ENCODE measurements at regions not wholly inside any gene's neighbourhood (a gene's known extent, or its start where the extent isn't known, plus 50 kb on each side); places are given as distances from the start of the nearest gene placed in this dataset.
A peak's percentile ranks its signal among the peaks of the same experiment; 100 is the strongest.
"Not testable (repeated sequence)": the region's sequence is repeated elsewhere in the genome, so short reads cannot be mapped to it uniquely, and the experiment has no call there.

DNA sequence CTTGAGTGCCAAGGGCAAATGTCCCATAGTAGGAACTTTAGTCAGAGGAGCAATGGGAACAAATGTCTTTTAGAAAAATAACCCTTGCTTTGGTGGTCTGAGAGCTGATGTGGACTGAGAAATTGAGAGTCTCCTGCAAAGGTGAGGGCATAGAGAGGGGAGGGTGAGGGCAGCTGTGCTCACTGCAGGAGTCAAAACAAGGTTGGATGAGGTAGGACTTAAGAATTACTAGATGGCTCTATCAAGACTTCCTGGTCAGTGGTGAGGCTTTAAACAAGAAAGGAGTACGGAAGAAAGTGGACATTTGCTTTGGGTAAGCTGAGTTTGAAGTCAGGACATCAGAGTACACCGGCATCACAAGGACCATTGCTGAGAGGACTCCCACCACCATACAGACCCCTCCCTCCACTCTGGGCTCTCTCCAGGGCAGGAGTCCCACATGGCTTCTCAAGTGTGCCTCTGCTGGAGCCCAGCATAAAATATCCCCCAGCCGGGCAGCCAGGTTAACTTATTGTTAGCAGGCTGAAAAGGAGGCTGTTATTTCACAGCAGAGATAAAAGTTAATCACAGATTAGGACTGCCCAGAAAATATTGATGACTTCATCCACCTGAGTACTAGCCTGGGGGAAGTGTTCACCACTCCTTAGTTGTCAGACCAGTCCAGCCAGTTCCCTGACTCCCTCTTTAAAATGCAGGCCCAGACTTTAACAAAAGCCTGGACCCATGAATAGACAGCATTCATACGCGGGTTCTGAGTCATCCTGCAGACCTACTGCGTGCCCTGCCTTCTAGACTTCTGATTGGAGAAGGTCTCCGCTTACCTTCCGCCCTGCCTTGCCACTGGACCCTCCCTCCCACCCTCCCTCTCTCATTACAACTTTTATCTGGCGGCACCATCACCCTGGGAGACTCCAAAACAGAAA, 167.2 kb downstream of the BCL2L11 start:
- DNase-seq, result not testable (repeated sequence)

DNA sequence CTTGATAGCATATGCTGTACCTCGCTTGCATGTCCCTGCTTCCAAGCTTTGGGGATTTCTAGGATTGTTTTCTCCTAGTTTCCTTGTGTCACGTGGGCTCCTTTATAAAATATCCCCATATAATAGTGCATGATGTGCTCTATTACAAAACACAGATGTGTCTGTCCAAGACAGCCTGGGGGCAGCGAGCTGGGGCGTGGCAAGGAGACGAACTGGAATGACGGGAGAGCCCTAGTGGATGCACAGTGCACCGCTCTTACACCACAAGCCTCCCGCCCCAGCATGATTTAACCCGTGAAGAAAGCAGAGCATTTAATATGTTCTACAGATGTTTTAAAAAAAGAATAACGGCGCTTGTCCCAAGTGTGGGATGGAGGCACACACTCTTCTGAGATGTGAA, 169.7 kb downstream of the BCL2L11 start:
- DNase-seq, result not testable (repeated sequence)

DNA sequence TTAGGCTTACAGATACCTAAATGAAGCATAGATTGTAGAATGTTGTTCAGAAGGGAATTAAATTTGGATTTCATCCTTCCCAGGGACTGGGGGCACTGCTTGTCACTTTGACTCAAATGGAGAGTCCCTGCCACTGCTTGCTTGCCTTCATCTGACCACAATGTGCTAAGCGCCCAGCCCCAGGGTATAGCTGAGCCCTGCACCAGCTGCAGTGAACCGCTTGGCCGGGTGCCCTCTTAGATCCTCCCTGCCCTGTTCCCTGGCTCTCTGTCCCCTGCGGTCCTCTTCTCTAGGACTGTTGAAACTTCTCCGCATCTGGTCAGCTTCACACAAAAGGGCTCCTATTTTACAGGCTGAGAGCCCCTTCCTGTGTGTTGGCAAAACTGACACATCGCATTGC, 170.9 kb downstream of the BCL2L11 start:
- not testable (repeated sequence) for DNase-seq

DNA sequence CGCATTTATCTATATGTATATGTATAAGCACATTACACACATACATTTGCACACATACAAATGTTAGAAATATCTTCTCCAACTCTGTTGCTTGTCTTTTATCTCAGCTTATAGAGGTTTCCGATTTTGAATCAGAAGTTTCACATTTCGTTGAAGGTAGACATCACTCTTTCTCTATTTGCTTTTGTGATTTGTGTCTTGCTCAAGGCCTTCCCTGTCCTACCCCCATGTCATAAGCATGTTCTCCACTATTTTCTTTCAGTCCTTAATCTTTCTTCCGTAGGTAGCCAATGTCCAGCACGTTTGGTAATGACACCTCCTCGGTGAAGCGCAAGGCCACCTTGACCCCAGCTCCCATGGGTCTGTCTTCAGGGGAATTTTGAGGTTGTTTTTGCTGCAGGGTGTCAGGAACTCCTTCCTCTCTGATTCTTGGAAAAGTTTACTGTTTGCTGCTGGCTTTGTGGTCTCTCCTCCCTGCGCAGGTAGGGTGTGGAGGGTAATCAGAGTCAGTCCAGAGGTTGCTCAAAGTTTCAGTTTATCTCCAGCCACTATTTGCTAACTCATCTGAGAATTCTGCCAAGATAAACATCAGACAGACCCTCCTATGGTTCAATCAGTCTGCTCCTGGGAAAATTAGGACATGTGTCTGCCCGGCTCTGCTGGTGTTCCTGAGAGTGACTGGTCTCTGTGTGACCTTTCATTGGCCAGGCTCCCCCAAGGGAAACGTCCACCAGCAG, 171.7 kb downstream of the BCL2L11 start:
- DNase-seq, result not testable (repeated sequence)

DNA sequence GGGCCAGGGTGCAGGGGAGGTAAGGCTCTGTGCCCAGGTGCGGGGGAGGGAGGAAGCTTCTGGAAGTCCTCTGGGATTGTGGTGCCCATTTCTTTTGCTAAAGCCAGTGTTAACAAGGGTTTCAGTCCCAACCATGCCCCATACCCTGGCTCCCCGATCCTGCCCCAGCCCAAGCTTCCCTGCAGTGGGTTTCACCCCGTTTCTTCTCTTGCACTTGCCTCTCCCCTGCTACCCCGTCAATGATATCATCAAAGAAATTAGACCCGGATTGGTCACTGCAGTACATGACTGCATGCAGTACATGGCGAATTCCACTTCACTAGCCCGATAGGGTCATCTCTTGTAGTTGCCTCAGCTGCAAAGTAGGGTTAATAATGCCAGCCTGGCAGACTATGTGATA, 174.0 kb downstream of the BCL2L11 start:
- not testable (repeated sequence) for DNase-seq

DNA sequence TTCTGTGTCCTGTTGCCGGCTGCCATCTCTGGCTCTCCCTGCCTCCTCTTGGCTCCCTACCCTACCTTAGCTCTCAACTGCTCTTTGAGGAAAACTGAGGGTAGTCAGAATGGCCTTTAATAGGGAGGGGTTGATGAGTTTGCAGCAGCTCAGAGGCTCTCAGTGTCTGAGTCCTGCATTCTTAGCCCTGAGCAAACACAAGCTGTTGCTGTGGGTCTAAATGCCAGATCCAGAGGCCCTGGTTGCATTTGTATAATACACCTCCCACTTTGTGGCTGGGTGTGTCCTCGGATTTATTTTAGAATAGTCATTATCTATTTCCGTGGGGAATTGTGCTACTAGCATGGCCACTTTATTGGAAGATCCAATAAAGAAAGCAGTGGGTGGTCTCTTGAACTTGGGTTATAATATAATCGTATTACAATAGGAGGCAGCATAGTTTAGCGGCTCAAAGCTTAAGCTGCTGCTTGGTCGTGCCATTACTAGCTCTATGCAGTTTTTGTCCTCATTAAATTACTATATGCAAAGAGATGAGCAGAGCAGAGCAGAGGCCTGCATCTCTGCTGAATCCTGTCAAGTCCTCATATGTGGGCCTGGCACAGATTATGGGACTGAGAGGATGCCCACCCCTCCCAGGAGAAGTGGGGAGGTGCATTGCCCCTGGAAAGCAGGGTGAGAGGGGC, 175.5 kb downstream of the BCL2L11 start:
- not testable (repeated sequence) for DNase-seq

DNA sequence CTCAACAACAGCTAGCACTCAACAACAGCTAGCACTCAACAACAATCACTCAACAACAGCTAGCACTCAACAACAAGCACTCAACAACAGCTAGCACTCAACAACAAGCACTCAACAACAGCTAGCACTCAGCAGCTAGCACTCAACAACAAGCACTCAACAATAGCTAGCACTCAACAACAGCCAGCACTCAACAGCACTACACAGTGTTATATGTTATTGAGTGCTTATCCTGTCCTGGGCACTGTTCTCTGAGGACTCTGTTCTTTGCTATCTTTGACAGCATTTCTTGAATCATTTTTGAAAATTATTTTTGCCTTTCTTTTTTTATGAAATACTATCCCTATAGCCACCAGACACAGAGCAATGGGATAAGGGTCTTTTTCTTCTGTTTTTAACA, 176.4 kb downstream of the BCL2L11 start:
- not testable (repeated sequence) for DNase-seq

DNA sequence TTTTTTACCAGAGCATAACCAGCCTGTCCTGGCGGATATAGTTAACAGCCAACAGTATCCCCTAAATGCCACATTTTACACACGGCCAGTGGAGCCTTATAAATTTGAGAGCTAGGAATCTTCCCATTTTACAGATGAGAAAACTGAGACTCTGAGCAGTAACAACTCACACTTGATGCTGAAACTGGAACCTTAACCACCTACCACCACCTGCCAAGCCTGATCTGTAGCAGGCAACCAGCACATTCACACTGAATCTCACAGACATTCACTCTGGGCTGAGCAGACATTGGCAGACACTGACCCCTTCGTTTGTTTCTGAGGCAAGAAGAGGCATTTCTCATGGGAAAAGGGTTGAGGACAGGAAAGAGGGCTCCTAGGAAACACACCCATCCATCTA, 178.2 kb downstream of the BCL2L11 start:
- not testable (repeated sequence) for DNase-seq

DNA sequence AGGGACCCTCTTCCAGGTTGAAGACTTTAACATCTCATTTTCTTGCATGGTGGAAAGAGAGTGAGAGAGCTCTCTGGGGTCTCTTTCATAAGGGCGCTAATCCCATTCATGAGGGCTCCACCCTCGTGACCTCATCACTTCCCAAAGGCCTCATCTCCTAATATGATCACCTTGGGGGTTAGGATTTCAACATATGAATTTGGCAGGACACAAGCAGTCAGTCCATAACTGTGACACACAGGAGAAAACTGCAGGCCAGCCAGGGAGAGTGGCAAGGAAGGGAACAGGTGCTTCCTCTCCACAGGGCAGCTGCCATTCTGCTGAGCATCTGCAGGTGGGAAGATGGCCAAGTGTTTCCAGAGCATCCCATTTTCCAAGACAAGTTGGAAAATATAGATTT, 178.9 kb downstream of the BCL2L11 start:
- not testable (repeated sequence) for DNase-seq

DNA sequence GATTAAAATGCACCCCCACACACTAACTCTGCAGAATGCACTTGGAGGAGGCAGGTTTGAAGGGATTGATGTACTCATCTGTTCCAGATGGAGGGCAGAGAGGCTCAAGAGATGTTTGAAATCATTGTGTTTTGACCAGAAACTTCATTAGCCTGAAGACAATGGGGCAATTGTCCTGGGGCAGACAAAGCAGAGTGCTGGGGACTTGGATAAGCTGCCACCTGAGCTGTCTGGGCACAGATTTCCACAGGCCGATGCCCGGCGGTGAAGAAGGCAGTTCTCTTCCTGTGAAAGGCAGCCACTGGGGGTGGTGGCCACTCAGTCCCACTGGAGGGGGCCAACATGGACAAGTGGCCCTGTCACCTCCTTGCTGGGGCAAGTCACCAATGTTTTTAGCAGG, 181.0 kb downstream of the BCL2L11 start:
- DNase-seq, result not testable (repeated sequence)

DNA sequence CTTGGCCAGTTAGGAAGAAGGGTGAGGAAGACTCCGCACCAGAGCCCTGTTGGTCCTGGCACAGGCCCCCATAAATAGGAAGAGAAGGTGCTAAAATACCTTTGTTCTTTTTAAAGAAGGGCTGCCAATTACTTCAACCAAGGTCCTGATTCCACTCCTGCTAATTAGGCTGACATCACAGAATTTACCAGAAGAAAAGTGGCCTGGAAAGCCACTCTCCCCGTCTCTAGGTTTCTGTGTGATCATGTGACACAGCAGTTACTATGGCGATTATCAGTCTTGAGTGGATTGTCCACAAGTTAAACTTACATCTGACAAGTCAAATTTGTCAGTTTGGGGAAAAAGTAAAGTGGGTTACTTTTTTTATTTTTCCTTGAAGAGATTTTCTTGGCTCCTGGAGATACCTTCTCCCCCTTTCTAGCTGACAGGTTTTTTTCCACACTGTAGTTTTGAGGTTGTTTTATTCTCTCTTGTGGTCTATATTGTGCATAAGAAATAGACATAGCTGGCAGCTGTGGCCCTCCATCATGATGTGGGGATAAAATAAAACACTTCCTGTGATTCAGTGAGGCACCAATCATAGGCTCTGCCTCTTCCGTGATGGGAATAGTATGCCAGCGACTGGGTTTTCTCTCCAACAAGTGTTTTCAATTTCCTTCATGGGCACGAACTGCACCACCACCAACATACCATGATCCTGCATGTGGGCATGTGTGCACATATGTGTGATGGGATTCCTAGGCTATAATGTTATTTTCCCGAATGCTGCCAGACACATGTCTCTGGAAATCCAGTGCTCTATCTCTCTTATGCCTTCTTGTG, 181.9 kb downstream of the BCL2L11 start:
- DNase-seq, result not testable (repeated sequence)

DNA sequence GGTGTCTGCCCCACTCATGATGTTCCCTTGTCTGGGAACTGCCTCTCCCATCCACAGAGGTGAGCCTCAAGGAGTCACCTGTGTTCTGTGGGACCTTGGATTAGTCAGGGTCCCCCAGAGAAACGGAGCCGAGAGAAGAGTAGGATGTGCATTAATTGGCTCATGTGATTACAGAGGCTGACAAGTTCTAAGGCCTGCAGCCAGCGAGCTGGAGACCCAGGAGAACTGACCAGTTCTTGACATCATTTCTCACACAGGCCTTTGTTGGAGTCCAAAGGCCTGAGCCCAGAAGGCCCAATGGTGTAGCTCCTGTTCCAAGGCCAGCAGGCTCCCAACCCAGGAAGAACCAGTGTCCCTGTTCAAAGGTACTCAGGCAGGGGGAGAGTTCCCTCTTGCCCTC, 186.6 kb downstream of the BCL2L11 start:
- DNase-seq, result not testable (repeated sequence)

DNA sequence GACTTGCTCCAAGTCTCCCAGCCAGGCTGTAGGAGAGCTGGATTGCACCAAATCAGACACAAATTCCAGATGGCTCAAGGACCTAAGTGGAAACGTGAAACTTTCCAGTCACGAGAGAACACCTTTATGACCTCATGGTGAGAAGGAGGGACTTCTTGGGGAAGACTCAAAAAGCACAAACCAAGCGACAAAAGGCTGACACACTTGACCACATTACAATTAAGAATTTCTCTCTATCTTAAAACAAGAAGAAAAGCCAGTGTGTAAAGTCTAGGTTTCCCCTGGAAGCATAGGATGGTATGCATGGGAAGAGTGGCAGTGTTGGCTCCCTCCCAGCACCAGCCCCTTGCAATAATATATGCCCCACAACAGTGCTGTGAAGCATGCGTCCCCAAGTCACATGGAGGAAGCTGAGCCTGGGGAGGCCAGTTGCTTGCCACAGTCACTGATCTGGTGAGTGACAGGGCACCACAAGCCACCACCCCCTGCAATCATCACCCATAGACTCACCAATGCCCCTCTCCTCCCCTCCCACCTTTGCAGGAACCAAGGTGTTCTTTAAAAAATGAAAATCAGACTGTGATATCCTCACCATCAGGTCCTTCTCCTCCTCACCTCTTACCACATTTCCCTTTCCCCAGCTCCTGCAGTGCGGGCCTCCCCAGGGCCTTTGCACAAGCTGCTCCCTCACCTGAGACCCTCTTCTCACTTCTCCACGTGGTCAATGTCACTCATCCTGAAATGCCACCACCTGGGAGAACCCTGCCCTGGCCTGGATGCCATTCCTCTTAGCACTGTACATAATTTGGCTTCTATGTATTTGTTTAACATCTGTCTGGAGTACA, 188.7 kb downstream of the BCL2L11 start:
- peak in 1 of 3 donors; percentile 14 for DNase-seq

DNA sequence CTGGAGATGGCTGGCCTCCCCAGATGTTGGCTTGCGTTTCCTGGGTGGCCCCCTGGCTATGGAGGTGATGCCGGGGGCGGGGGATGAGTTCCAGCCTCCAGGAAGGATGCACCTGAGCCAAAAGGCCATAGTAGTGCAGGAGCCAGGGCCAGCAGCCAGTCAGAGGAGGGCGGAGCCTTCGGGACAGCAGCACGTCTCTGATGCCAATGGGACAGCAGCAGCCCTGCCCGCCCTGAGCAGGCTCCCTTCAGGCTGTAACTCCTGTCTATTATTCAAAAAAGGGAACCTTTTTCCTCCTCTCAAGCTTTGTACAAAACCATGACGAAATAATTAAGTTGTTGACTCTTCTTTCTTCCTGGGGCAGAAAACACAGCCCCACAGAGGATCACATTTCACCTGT, 189.7 kb downstream of the BCL2L11 start:
- DNase-seq, result not testable (repeated sequence)

DNA sequence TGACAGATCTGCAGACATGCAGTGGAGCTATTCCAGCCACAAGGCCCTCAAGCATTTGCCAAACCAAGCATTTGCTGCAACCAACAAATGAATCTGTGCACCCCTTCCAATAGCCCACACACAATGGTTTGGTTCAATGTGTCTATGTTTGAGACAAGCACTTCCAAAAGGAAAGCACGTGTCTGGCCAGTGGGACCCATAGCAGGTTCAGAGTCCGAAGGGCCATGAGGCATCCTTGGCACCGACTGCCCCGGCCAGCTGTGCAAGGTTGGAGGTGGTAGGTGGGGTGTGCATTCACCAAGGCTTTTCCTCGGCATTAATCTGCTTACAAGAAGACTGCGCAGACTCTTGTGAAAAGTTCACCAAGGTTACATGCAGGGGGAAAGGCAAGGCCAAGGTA, 190.9 kb downstream of the BCL2L11 start:
- DNase-seq, result not testable (repeated sequence)

DNA sequence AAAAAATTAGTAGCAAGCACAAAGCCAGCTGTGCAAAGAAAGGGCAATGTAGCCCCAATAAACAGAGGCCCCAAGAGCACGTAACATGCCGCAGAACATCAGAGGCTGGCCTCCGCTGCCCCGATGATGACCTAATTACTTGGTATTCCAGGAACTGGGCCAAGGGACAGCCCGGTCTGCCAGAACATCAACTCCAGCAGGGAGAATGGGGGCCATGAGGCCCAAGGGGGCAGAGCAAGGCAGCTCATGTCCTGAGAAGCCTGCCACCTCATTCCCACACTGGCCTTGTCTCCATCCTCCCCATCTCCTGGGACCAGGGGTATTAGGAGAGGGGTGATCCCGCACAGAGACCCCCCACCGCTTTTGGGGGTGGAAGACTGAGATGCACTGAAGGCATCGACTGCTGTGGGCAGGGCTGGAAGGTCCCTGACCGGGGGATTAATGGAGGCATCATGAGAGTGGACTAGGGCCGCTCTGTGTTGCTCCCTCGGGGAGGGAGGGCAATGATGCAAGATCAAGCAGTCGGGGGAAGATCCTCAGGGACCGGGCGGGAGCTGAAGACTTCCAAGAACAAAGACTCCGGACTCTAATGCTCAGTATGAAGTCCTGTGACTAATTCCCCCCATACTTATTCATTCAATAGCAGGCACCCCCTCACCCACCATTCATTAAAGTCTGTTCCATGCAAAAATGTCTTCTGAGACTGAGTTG, 192.3 kb downstream of the BCL2L11 start:
- DNase-seq, result peak; percentile 14 to 22 (median 15)

DNA sequence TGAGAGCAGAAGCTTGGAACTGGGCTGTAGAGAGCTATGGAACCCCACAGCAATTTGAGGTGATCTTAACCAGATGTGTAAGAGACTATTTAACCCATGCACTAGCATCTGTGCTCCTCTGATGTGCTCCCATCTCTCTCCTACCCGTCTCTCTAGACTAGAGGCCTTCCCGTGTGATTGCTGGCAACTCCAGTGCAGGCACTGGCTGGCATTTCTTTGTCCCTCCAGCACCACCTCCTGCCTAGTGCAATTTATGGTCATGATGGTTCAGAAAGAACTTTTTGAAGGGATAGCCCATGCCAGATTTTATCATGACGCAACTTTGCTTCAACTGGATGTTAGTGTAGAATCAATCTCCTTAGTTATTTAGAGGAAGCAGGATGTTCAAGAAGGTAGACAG, 193.0 kb downstream of the BCL2L11 start:
- not testable (repeated sequence) for DNase-seq

DNA sequence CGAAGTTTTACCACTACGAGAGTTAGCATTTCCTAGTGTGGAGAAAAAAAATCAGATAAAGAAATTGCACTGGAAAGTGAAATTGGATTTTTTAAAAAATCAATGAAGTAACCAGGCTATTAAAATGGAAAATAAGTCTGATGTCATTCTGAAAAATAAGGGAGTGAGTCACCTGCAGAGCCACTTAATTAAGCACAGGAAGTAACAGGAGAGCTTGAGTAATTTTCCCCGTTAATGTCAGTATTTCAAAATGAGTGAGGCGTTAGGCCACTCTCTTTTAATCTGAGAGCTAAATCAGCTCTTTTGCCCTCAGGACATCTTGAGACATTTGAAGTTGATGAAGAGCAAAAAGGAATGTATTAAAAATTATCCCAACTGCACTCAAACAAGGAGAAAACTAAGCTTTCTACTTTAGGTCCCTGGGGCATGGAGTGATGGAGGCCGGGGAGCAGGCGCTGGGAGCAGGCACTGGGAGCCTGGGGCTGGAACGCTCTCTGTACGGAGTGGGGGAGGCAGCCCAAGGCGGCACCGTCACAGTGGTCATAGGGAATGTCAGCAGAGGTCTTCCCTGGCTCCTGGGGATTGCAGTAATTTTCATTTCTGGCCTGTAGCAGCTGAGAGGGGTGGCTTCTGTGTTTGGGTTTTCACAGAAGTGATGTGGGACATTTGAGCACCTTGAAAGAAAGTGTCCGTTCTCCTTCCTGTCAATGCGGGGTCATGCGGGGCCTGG, 194.6 kb downstream of the BCL2L11 start:
- DNase-seq, result not testable (repeated sequence)

DNA sequence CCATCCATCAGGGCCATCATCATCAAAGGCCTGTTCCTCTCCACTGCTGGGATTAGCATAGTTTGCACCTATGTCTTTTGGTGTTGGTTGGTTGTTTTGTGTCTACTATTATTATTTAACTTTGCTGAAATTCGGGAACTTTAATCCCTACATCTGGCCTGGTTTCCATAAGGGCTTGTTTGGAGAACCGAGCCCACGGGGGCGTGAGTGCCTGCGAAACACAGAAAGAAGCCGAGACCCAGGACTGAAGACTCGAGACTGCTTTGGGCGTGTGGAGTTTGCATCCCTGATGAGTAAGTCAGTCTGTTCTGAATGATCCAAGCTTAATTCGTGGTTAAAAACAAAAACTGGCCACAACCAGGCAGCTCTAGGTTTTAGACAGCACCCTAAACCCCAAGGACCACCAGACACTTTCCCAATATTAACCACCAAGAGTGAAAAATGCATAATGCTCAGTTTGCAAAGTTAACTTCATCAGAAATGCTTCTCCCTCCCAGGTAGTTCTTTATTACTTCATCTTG, 195.6 kb downstream of the BCL2L11 start:
- DNase-seq, result not testable (repeated sequence)
